Breast epithelium (tissue), 3 donors: ENCODE measurements at regions not wholly inside any gene's neighbourhood (a gene's known extent, or its start where the extent isn't known, plus 50 kb on each side); places are given as distances from the start of the nearest gene placed in this dataset.

Experiments
- POLR2A ChIP-seq: fragments of 450-650 bp; IDR thresholded peaks from one replicate; pipeline ENCODE4 v1.6.1; 2016; ENCODE audit warnings: antibody characterized with exemption, mild to moderate bottlenecking, moderate library complexity
- POLR2AphosphoS5 ChIP-seq, 3 donors: sonication (generic); formaldehyde crosslinking; IDR thresholded peaks; one replicate each; pipeline ENCODE4 v1.6.1; 2017; ENCODE audit warnings: antibody characterized with exemption in 3 of 3
- TF ChIP-seq, protein P1 (sequence below), 3 donors: fragments of 450-650 bp; IDR thresholded peaks; one replicate each; pipeline ENCODE4 v1.5.1; 2016 to 2017; ENCODE audit warnings: antibody characterized with exemption in 3 of 3, mild to moderate bottlenecking in 3 of 3, moderate library complexity in 3 of 3

DNA sequence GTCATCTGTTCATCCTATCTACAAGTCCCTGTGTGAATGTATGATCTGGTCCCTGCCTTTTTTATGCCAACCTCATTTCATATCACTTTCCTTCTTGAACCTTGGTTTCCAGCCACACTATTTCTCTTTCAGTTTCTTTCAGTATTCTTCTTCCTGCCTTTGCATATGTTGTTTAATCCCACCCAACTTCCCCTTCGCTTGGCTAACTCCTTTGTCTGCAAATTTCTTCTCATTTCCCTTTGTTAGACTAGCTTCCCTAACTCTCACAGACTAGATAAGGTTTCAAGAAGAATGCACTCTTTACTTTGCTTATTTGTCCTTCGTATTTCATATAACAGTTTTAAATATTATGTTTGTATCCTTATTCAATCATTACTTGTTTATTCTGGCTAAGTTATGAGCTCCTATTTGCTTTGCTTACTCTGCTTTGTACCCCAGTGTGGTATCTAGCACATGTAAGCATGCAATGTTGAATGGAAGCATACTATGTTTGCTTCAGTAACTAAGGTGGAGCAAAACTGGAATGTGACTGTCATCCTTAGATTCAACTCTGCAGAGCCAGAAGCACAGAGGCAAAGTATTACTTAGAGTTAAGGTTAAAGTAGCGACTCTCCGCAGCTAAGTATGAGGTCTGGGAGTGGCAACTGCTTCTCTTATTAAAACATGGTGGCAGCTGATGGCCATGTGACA, 681.3 kb downstream of the CPS1 start:
- TF ChIP-seq, protein P1, sequence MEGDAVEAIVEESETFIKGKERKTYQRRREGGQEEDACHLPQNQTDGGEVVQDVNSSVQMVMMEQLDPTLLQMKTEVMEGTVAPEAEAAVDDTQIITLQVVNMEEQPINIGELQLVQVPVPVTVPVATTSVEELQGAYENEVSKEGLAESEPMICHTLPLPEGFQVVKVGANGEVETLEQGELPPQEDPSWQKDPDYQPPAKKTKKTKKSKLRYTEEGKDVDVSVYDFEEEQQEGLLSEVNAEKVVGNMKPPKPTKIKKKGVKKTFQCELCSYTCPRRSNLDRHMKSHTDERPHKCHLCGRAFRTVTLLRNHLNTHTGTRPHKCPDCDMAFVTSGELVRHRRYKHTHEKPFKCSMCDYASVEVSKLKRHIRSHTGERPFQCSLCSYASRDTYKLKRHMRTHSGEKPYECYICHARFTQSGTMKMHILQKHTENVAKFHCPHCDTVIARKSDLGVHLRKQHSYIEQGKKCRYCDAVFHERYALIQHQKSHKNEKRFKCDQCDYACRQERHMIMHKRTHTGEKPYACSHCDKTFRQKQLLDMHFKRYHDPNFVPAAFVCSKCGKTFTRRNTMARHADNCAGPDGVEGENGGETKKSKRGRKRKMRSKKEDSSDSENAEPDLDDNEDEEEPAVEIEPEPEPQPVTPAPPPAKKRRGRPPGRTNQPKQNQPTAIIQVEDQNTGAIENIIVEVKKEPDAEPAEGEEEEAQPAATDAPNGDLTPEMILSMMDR (IDR thresholded peaks at IDR 0.05): no peak
- TF ChIP-seq POLR2A (no peak), POLR2AphosphoS5 (IDR thresholded peaks at IDR 0.05) (no peak)
